Activated CD4-positive, alpha-beta T cell treated with anti-CD3 and anti-CD28 coated beads, Interleukin-2, amount 10 ng/mL, durations not matched to agents 24 days and 14 days (primary cell): ENCODE measurements at regions not wholly inside any gene's neighbourhood (a gene's known extent, or its start where the extent isn't known, plus 50 kb on each side); places are given as distances from the start of the nearest gene placed in this dataset.

Experiments used
- DNase-seq: peaks from one replicate; pipeline ENCODE4 v3.0.0; 2022
- H3K27ac Mint-ChIP-seq: one replicate; pipeline ENCODE4 v1.8.0; 2022; ENCODE audit warnings: mild to moderate bottlenecking, mixed read lengths
- H3K27me3 Mint-ChIP-seq: one replicate; pipeline ENCODE4 v1.8.0; 2022; ENCODE audit warnings: mixed read lengths
- H3K36me3 Mint-ChIP-seq: one replicate; pipeline ENCODE4 v1.8.0; 2022; ENCODE audit warnings: low read depth, mild to moderate bottlenecking, mixed read lengths
- H3K4me1 Mint-ChIP-seq: one replicate; pipeline ENCODE4 v1.8.0; 2021; ENCODE audit warnings: mixed read lengths
- H3K4me3 Mint-ChIP-seq: one replicate; pipeline ENCODE4 v1.8.0; 2022; ENCODE audit warnings: mild to moderate bottlenecking, moderate library complexity, mixed read lengths
- H3K9me3 Mint-ChIP-seq: one replicate; pipeline ENCODE4 v1.8.0; 2021; ENCODE audit warnings: mixed read lengths
- intact Hi-C: fragments of 100-400 bp; cut with micrococcal nuclease; formaldehyde crosslinking; loops from one replicate; pipeline ENCODE4 v1.15.1; 2023

DNA sequence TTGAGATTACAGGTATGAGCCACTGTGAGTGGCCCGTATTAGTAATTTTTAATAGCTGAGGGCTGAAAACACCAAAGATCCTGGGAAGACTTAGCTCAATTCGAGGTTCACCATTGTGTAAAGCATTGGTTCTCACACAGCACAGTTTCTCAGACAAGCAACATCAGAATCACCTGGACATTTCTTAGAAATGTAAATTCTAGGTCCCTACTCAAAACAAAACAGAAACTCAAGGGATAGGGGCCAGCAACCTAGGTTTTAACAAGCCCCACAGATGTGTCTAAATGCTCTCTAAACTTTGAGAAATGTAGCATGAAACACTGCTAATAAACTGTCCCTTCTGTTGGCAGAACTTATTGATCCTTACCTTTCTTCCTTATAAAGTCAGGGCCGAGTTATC lies 681.2 kb downstream of the RNF144A start:
- Mint-ChIP-seq H3K9me3 (peaks cover 26% of the 10 kb centered on the region), H3K4me1 (peaks cover 21% of the 10 kb centered on the region), H3K27ac (no peak overlapping the region), H3K27me3 (no peaks in the 10 kb centered on the region), H3K36me3 (peaks cover 5% of the 10 kb centered on the region), H3K4me3 (no peak overlapping the region)
- DNase-seq: peak; percentile 51
- intact Hi-C loops: no loop called here

DNA sequence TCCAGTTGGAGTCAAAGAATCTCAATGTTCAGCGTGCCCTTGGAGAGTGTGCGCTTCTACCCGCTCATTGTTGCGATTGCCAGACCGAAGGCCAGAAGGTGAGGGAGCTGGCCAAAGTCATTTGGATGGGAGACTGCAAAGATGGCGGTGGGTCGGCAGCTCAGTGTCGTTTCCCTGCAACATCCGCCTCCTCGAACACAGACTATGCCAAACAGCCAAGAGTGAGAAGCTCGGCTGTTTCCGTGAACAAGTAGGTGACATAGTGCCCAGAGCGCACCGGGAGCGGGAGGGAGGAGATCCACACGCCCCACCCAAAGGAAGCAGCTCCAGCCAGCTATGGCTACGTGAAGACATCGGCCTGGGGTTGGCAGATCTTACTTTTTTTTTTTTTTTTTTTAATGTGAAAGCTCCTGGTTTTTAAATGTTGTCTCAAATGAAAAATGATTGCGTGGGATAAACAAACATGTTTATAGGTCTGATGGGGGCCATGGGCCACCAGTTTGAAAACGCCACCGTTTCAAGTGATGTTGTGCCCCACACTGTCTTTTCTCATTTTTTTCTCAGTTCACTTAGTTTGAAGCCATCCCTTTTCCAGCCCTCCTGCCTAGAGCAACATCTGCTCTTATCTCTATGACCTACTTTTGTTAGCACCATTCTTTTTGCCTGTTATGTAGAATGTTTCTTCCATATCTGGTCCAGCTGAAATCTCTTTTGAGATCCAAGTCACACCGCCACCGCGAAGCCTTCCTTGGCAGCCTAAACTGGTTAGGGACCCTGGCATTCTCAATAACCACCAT lies 682.4 kb downstream of the RNF144A start:
- H3K9me3 Mint-ChIP-seq: peaks cover 26% of the 10 kb centered on the region
- peaks cover 5% of the 10 kb centered on the region for H3K36me3 Mint-ChIP-seq
- intact Hi-C loops: no loop called here
- H3K4me3 Mint-ChIP-seq: no peak overlapping the region
- peak; percentile 41 for DNase-seq
- peaks cover 19% of the 10 kb centered on the region for H3K4me1 Mint-ChIP-seq
- H3K27me3 Mint-ChIP-seq: no peaks in the 10 kb centered on the region
- no peak overlapping the region for H3K27ac Mint-ChIP-seq

DNA sequence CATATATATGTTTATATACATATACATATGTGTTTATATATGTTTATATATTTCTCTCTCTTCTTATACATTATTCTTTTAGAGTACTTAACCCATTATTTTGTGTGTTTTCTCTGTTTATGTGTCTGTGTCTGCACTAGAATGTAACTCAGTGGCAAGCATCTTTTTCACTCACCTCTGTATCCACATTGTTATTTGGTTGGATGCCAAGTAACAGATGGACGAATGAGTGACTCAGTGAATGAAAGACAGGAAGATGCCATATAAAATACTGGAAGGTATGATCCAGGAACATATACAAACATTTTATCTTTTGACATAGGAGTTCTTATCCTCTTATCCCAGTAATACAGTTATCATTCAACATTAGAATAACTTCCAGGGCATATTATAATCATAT lies 684.8 kb downstream of the RNF144A start:
- H3K4me3 Mint-ChIP-seq: no peak overlapping the region
- no peaks in the 10 kb centered on the region for H3K27me3 Mint-ChIP-seq
- peaks cover 26% of the 10 kb centered on the region for H3K9me3 Mint-ChIP-seq
- H3K27ac Mint-ChIP-seq: no peak overlapping the region
- DNase-seq: no peak
- H3K36me3 Mint-ChIP-seq: peaks cover 5% of the 10 kb centered on the region
- peaks cover 19% of the 10 kb centered on the region for H3K4me1 Mint-ChIP-seq
- intact Hi-C loops: no loop called here

DNA sequence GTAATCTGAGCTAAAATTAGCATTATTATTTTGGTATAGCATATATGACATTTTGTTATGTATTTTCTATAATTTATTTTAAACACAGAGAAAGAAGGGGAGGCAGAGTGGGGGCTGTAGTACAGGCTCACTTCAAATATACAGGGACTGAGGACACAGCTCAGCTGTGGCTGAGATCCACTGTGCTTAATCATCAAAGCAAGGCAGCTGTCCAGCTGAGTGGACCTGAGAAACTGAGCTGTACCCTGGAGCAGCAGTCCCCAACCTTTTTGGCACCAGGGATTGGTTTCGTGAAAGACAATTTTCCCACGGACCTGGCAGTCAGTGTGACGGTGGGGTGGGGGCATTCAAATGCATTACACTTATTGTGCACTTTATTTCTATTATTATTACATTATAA lies 687.2 kb downstream of the RNF144A start:
- intact Hi-C loops: no loop called here
- Mint-ChIP-seq H3K36me3 (peaks cover 3% of the 10 kb centered on the region), H3K27me3 (no peaks in the 10 kb centered on the region), H3K4me1 (peaks cover 9% of the 10 kb centered on the region), H3K27ac (no peak overlapping the region), H3K4me3 (no peak overlapping the region), H3K9me3 (peaks cover 14% of the 10 kb centered on the region)
- DNase-seq: no peak

DNA sequence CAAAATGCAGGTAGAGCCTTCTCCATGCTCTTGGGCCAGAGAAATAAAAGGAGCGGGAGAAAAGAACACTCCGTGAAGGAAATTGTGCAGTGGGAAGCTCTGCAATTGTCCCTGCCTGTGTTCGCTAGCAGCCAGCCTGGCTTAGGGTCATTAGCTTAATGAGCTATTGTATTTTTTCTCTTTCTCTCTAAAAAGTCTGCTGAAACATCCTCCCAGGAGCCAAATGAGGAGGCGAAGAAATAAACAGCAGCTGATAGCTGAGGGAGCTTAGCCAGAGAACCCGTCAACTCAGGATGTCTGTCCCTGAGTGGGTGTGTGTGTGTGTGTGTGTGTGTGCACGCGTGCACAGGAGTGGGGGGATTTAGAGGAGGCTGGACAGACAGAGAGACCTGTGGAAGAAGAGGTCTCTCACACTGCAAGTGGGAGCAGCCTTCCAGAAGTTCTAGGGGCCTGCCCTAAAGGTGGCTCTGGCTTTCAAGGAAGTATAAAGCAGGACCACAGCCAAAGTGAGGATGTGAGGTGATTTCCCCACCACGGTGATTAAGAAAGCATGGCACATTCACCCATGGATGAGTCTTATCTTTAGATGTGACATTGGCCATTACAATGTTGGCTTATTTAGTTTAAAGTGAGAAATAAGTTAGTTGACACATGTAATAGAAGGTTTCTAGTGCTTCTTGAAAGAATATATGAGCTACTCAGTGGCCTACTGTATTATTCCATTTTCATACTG lies 690.4 kb downstream of the RNF144A start:
- Mint-ChIP-seq H3K27ac (peak overlapping the region; percentile 35), H3K4me3 (no peak overlapping the region), H3K9me3 (no peaks in the 10 kb centered on the region), H3K36me3 (no peaks in the 10 kb centered on the region), H3K4me1 (peaks cover 33% of the 10 kb centered on the region), H3K27me3 (no peaks in the 10 kb centered on the region)
- DNase-seq: no peak
- intact Hi-C loops: no loop called here

DNA sequence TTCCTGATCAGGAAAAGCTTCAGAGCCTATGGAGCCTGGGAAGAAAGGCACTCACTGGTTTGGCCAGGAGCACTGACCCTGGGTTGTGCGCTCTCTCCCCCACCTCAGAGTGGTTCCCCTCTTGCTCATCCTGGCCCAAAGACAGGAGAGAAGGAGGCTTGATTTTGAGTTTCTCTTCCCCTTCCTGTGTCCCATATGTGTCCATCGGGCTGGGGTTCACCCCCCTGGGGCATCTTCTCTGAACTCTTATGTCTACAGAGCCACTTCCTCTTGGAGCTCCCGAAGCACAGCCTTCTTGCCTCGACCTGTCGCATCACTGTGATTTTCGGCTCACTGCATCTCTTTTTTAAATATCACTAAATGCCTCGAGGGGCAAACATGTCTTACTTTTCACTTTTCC lies 692.3 kb downstream of the RNF144A start:
- peak overlapping the region; percentile 79 for H3K27ac Mint-ChIP-seq
- peak overlapping the region; percentile 7 for H3K4me3 Mint-ChIP-seq
- intact Hi-C loops: no loop called here
- H3K36me3 Mint-ChIP-seq: no peaks in the 10 kb centered on the region
- peaks cover 33% of the 10 kb centered on the region for H3K4me1 Mint-ChIP-seq
- no peaks in the 10 kb centered on the region for H3K27me3 Mint-ChIP-seq
- peaks cover 4% of the 10 kb centered on the region for H3K9me3 Mint-ChIP-seq
- no peak for DNase-seq

DNA sequence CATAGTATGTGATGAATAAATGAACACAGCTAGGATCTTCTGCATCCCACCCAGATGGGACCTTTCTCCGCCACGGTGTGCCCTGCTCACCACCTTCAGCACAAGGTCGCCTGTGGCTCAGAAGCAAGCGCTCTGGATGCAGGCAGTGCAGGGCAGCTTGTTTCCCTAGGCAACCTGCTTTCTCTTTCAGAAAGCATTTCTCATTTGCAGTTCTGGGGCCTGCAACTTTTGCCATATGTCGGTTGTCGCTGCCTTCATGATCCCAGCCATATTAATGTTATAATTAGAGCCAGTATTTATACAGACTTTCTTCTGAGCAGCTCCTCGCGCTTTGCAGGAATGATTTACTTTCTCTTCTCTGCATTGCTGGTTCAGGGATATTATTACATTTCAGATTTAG lies 692.8 kb downstream of the RNF144A start:
- Mint-ChIP-seq H3K4me1 (peaks cover 33% of the 10 kb centered on the region), H3K27ac (peak overlapping the region; percentile 79), H3K36me3 (no peaks in the 10 kb centered on the region), H3K9me3 (peaks cover 4% of the 10 kb centered on the region), H3K4me3 (peak overlapping the region; percentile 7), H3K27me3 (no peaks in the 10 kb centered on the region)
- peak; percentile 67 for DNase-seq
- intact Hi-C loops: no loop called here

DNA sequence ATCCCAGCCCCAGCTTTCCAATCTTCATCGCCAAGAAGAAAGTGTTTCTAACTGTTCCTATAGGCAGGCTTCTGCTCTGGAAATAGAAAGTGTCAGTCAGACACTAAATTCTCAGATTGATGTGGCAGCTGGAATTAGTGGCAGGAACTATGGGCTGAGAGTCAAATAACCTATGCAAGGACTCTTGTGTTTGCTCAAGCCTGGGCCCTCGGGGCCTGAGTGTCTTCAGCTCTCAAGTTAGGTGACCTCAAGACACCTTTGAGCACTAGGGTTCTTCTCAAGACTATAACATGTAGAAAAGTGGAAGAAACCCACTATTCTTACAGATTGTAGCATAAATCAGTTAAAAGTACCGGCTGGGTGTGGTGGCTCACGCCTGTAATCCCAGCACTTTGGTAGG lies 694.5 kb downstream of the RNF144A start:
- no peaks in the 10 kb centered on the region for H3K36me3 Mint-ChIP-seq
- H3K9me3 Mint-ChIP-seq: peaks cover 5% of the 10 kb centered on the region
- intact Hi-C loops: no loop called here
- peaks cover 33% of the 10 kb centered on the region for H3K4me1 Mint-ChIP-seq
- no peak for DNase-seq
- H3K4me3 Mint-ChIP-seq: peak overlapping the region; percentile 61
- H3K27ac Mint-ChIP-seq: peak overlapping the region; percentile 58
- no peaks in the 10 kb centered on the region for H3K27me3 Mint-ChIP-seq

DNA sequence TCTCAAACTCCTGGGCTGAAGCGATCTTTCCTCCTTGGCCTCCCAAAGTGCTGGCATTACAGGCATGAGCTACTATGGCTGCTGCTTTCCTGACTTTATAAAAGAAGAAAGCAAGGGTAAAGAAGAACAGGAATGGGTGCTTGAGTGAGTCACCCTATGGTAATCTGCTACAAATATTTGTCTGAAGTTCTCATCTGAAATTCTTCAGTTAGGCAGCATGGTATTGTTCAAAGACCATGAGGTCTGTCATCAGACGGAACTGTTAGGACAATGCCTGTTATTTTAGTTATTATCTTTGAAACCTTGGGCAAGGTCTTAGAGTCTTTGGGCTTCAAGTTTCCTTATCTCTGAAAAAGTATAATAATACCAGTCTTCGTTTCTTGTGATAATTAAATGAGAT lies 695.8 kb downstream of the RNF144A start:
- Mint-ChIP-seq H3K9me3 (peaks cover 13% of the 10 kb centered on the region), H3K4me3 (no peak overlapping the region)
- intact Hi-C loops: no loop called here

DNA sequence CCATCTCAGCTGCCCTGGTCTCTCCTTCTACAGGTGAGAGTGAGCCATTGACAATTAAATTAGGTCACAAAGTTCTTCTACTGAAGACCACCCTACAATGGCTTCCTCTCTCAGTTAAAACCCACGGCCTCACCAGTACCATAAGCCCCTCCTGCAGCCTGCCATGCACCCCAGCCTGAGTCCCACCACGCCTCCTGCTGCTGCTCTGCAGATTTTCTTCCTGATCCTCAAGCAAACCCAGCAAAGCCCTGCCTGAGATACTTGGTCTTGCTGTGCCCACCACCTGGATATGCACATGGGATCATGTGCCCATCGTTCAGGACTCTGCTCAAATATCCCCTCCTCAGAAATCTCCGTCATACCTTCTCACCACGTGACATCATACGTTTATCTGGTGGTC lies 696.6 kb downstream of the RNF144A start:
- H3K36me3 Mint-ChIP-seq: no peaks in the 10 kb centered on the region
- H3K4me1 Mint-ChIP-seq: peaks cover 24% of the 10 kb centered on the region
- intact Hi-C loops: no loop called here
- no peaks in the 10 kb centered on the region for H3K27me3 Mint-ChIP-seq
- peak overlapping the region; percentile 26 for H3K27ac Mint-ChIP-seq
- H3K9me3 Mint-ChIP-seq: peaks cover 13% of the 10 kb centered on the region
- DNase-seq: no peak
- no peak overlapping the region for H3K4me3 Mint-ChIP-seq

More for the DNA sequence above, 695.8 kb downstream of the RNF144A start:
- H3K36me3 Mint-ChIP-seq: no peaks in the 10 kb centered on the region
- H3K27ac Mint-ChIP-seq: no peak overlapping the region
- no peaks in the 10 kb centered on the region for H3K27me3 Mint-ChIP-seq
- H3K4me1 Mint-ChIP-seq: peaks cover 29% of the 10 kb centered on the region
- DNase-seq: no peak

DNA sequence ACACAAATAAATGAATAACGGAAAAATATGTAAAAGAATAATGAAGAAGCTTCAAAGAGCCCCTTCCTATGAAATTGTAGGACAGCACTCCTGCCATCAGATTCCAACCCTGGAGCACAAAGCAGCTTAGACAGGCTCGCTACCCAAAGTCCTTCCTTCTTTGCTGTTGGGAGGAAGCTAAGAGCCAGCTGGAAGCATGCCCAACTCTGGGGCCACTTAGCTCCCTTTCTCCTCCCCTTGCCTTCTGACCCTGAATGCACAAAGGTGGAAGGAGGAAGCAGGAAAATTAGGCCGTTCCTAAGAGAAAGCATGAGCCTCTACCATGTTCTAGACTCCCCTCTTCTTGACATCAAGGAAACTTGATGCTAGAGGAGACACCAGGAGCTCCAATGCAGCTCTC lies 700.8 kb downstream of the RNF144A start:
- peaks cover 22% of the 10 kb centered on the region for H3K9me3 Mint-ChIP-seq
- H3K27ac Mint-ChIP-seq: no peak overlapping the region
- DNase-seq: no peak
- H3K36me3 Mint-ChIP-seq: no peaks in the 10 kb centered on the region
- no peaks in the 10 kb centered on the region for H3K27me3 Mint-ChIP-seq
- peaks cover 12% of the 10 kb centered on the region for H3K4me1 Mint-ChIP-seq
- intact Hi-C loops: no loop called here
- H3K4me3 Mint-ChIP-seq: no peak overlapping the region

DNA sequence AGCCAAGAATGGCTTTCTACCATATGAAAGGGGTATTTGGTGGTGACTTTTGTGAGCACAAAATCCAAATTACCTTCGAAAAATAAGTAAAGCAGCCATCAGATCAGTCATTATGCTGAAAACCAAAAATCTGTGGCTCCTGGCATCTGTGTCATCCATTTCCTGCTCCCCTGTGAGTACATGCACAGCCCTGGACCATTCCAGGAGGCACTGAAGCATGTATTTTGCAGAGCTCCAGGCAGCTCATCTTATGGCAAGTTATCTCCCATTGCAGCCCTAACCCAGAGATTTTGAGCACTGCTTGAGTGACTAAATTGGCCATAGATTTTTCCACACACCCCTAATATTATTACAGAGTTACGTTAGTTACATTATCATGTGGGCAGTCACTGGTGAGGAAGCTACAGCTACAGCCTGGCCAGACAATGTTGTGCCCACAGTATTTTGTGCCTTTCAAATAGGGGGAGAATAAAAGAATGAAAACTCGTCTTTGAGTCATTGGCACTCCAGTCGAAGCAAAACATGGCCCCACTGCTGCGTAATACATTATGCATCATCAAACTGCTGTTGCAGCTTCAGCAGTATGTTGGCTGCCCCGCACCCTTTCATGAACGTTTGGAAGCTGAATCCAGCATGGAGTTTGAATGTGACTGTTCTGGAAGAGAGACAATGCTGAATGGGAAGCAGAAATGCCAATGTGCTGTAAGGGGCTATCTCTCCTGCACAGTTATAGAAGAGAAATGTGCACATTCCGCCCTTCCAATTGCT lies 702.2 kb downstream of the RNF144A start:
- Mint-ChIP-seq H3K4me1 (peaks cover 12% of the 10 kb centered on the region), H3K27ac (peak overlapping the region; percentile 31), H3K36me3 (no peaks in the 10 kb centered on the region), H3K4me3 (no peak overlapping the region), H3K27me3 (no peaks in the 10 kb centered on the region), H3K9me3 (peaks cover 18% of the 10 kb centered on the region)
- intact Hi-C loops: no loop called here
- DNase-seq: no peak

DNA sequence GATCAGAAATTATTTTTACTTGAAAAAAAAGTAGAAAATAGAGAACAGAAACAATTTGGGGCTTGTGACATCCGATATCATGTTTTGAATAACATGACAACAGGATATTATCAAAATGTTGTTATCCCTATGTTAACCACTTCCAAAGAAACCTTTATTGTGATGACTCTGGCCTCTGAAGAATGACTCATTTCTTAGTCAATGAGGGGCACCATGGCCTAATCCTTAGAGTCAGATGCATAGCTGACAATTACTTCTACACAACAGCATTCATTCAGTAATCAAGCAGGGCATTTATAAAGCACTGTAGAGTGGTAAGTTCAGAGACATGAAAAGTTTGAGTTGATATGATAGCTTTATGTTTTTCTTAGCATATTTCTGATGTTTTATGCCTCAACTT lies 703.0 kb downstream of the RNF144A start:
- H3K27me3 Mint-ChIP-seq: no peaks in the 10 kb centered on the region
- intact Hi-C loops: loop anchor here (5.0 kb wide), 1 partner anchor 52 kb away; no protein-coding TSS in a partner anchor
- H3K4me1 Mint-ChIP-seq: peaks cover 12% of the 10 kb centered on the region
- H3K9me3 Mint-ChIP-seq: peaks cover 21% of the 10 kb centered on the region
- no peak overlapping the region for H3K4me3 Mint-ChIP-seq
- H3K27ac Mint-ChIP-seq: no peak overlapping the region
- no peak for DNase-seq
- no peaks in the 10 kb centered on the region for H3K36me3 Mint-ChIP-seq
